H9 (cell line): ENCODE measurements at regions not wholly inside any gene's neighbourhood (a gene's known extent, or its start where the extent isn't known, plus 50 kb on each side); places are given as distances from the start of the nearest gene placed in this dataset.

ENCODE experiments used
- DNase-seq: peaks from one replicate; pipeline ENCODE4 v3.0.0-alpha.2; 2017
- H2AFZ ChIP-seq: one replicate; pipeline ENCODE4 v1.6.1; 2013; ENCODE audit warnings: mild to moderate bottlenecking, low read length, control low read depth, moderate library complexity
- H2AK5ac ChIP-seq: 2 replicates; pipeline ENCODE4 v1.6.1; 2013; ENCODE audit warnings: low read length, control low read depth, mixed read lengths; ENCODE audit not compliant: insufficient read length
- H2BK120ac ChIP-seq: one replicate; pipeline ENCODE4 v1.6.1; 2013; ENCODE audit warnings: low read depth, mild to moderate bottlenecking, low read length, control low read depth, inconsistent platforms; ENCODE audit not compliant: poor library complexity, severe bottlenecking
- H2BK12ac ChIP-seq: 2 replicates; pipeline ENCODE4 v1.6.1; 2013; ENCODE audit warnings: low read length, control low read depth, mixed read lengths, low read depth; ENCODE audit not compliant: insufficient read length
- H2BK15ac ChIP-seq: 2 replicates; pipeline ENCODE4 v1.6.1; 2013; ENCODE audit warnings: low read depth, low read length, control low read depth
- H2BK20ac ChIP-seq: one replicate; pipeline ENCODE4 v1.6.1; 2013; ENCODE audit warnings: low read depth, mild to moderate bottlenecking, low read length, control low read depth, inconsistent platforms; ENCODE audit not compliant: poor library complexity, severe bottlenecking
- H2BK5ac ChIP-seq: 2 replicates; pipeline ENCODE4 v1.6.1; 2013; ENCODE audit warnings: low read length, control low read depth, mixed read lengths; ENCODE audit not compliant: insufficient read length
- H3K14ac ChIP-seq: 2 replicates; pipeline ENCODE4 v1.6.1; 2013; ENCODE audit warnings: low read length, control low read depth; ENCODE audit not compliant: insufficient read depth
- H3K18ac ChIP-seq: 2 replicates; pipeline ENCODE4 v1.6.1; 2013; ENCODE audit warnings: low read depth, mild to moderate bottlenecking, mixed read lengths, low read length, control low read depth; ENCODE audit not compliant: insufficient read length
- H3K23ac ChIP-seq: 2 replicates; pipeline ENCODE4 v1.6.1; 2013; ENCODE audit warnings: low read length, control low read depth, mixed read lengths, low read depth; ENCODE audit not compliant: insufficient read length
- H3K23me2 ChIP-seq: 2 replicates; pipeline ENCODE4 v1.6.1; 2013; ENCODE audit warnings: low read depth, mild to moderate bottlenecking, mixed read lengths, low read length, control low read depth; ENCODE audit not compliant: insufficient read length, poor library complexity, severe bottlenecking
- H3K27ac ChIP-seq: 2 replicates; pipeline ENCODE4 v1.5.1; 2013; ENCODE audit warnings: low read length, control low read depth, mixed read lengths, low read depth; ENCODE audit not compliant: insufficient read length
- H3K27me3 ChIP-seq: 2 replicates; pipeline ENCODE4 v1.6.1; 2013; ENCODE audit warnings: low read length, control low read depth, inconsistent platforms; ENCODE audit not compliant: insufficient read depth
- H3K4ac ChIP-seq: 2 replicates; pipeline ENCODE4 v1.6.1; 2013; ENCODE audit warnings: low read depth, mild to moderate bottlenecking, control low read depth, inconsistent platforms, low read length, moderate library complexity
- H3K4me1 ChIP-seq: 2 replicates; pipeline ENCODE4 v1.6.1; 2013; ENCODE audit warnings: low read length, control low read depth, inconsistent platforms; ENCODE audit not compliant: insufficient read depth
- H3K4me2 ChIP-seq: 2 replicates; pipeline ENCODE4 v1.6.1; 2013; ENCODE audit warnings: low read length, control low read depth, mixed read lengths; ENCODE audit not compliant: insufficient read length, insufficient read depth
- H3K56ac ChIP-seq: 2 replicates; pipeline ENCODE4 v1.6.1; 2013; ENCODE audit warnings: low read depth, mild to moderate bottlenecking, mixed read lengths, low read length, control low read depth; ENCODE audit not compliant: insufficient read length
- H3K79me1 ChIP-seq: 2 replicates; pipeline ENCODE4 v1.6.1; 2013; ENCODE audit warnings: low read depth, mild to moderate bottlenecking, moderate library complexity, low read length, control low read depth, inconsistent platforms; ENCODE audit not compliant: insufficient read depth, poor library complexity, severe bottlenecking
- H3K79me2 ChIP-seq: 2 replicates; pipeline ENCODE4 v1.6.1; 2013; ENCODE audit warnings: low read length, control low read depth, inconsistent platforms; ENCODE audit not compliant: insufficient read depth
- H3K9ac ChIP-seq: 2 replicates; pipeline ENCODE4 v1.6.1; 2013; ENCODE audit warnings: low read length, control low read depth, mixed read lengths; ENCODE audit not compliant: insufficient read length; ENCODE audit errors: extremely low read depth
- H3K9me3 ChIP-seq: one replicate; pipeline ENCODE4 v1.6.1; 2013; ENCODE audit warnings: low read depth, low read length, inconsistent platforms; ENCODE audit not compliant: control insufficient read depth
- H3T11ph ChIP-seq: one replicate; pipeline ENCODE4 v1.6.1; 2013; ENCODE audit warnings: mild to moderate bottlenecking, low read length, control low read depth, inconsistent platforms
- H4K20me1 ChIP-seq: one replicate; pipeline ENCODE4 v1.6.1; 2013; ENCODE audit not compliant: control insufficient read depth, insufficient read length, insufficient read depth
- H4K5ac ChIP-seq: 2 replicates; pipeline ENCODE4 v1.6.1; 2013; ENCODE audit warnings: low read depth, mild to moderate bottlenecking, mixed read lengths, low read length, control low read depth; ENCODE audit not compliant: insufficient read length
- H4K8ac ChIP-seq: replicated peaks from 2 replicates; pipeline ENCODE4 v1.6.1; 2013; ENCODE audit warnings: low read length, control low read depth, mixed read lengths, low read depth; ENCODE audit not compliant: insufficient read length
- H4K91ac ChIP-seq: 2 replicates; pipeline ENCODE4 v1.6.1; 2013; ENCODE audit warnings: low read depth, mild to moderate bottlenecking, moderate library complexity, mixed read lengths, low read length, control low read depth; ENCODE audit not compliant: insufficient read length
- H3K27ac Mint-ChIP-seq, 3 experiments: 2 replicates in 2 of 3; 3 replicates in 1 of 3; pipeline ENCODE4 v1.8.0; 2020 to 2021; ENCODE audit warnings: mixed read lengths in 3 of 3, mild to moderate bottlenecking in 1 of 3, moderate library complexity in 1 of 3
- H3K27me3 Mint-ChIP-seq: 2 replicates; pipeline ENCODE4 v1.8.0; 2021; ENCODE audit warnings: low read depth, mild to moderate bottlenecking, moderate library complexity, mixed read lengths
- H3K36me3 Mint-ChIP-seq, 3 experiments: 2 replicates in 2 of 3; 3 replicates in 1 of 3; pipeline ENCODE4 v1.8.0; 2020 to 2021; ENCODE audit warnings: low read depth in 3 of 3, mixed read lengths in 3 of 3; ENCODE audit not compliant: insufficient read depth in 1 of 3
- H3K4me1 Mint-ChIP-seq, 2 experiments: 2 replicates each; pipeline ENCODE4 v1.8.0; 2020; ENCODE audit warnings: mixed read lengths in 2 of 2
- H3K4me3 Mint-ChIP-seq, 2 experiments: 2 replicates in 1 of 2; 3 replicates in 1 of 2; pipeline ENCODE4 v1.8.0; 2020 to 2021; ENCODE audit warnings: mild to moderate bottlenecking in 2 of 2, mixed read lengths in 2 of 2, moderate library complexity in 1 of 2
- H3K9me3 Mint-ChIP-seq, 2 experiments: 2 replicates in 1 of 2; 3 replicates in 1 of 2; pipeline ENCODE4 v1.8.0; 2020; ENCODE audit warnings: mild to moderate bottlenecking in 2 of 2, mixed read lengths in 2 of 2, moderate library complexity in 1 of 2
- CTCF ChIP-seq: fragments of 200-600 bp; sonication (generic); conservative IDR thresholded peaks from 3 replicates; pipeline ENCODE4 v1.8.0; 2021; ENCODE audit warnings: antibody characterized with exemption, mild to moderate bottlenecking
- WGBS: extraction: QIAGEN DNeasy Blood & Tissue Kit; methylation state at CpG from one replicate; pipeline ENCODE4 v1.1.7; 2013; ENCODE audit warnings: missing lambda C conversion rate, low lambda C conversion rate, mixed read lengths; ENCODE audit not compliant: insufficient read length; ENCODE audit errors: extremely low coverage; 5-methylcytosine and 5-hydroxymethylcytosine counted together

DNA sequence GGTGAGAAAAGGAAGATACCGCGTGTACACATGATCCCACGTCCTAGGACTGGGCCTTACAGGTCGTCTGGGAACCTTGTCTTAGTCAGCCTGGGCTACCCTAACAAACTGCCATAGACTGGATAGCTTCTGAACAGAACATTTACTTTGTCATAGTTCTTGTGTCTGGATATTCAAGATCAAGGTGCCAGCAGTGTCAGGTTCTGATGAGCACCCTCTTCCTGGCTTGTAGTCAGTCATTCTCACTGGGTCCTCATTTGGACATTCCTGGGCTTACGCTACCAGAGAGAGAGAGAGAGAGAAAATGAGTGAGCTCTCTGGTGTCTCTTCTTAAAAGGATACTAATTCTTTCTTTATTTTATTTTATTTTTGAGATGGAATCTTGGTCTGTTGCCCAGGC is 685.8 kb upstream of the RBFOX1 start:
- Histone ChIP-seq H4K5ac (no peak overlapping the region), H3K9me3 (no peaks in the 10 kb centered on the region), H3K9ac (no peak overlapping the region), H2BK15ac (no peak overlapping the region), H3K79me1 (no peaks in the 10 kb centered on the region), H3K4ac (no peak overlapping the region), H3K23ac (no peak overlapping the region), H2BK5ac (no peak overlapping the region), H4K91ac (no peak overlapping the region), H2AK5ac (no peak overlapping the region), H3K79me2 (no peaks in the 10 kb centered on the region), H3K23me2 (peaks cover 6% of the 10 kb centered on the region), H3K56ac (no peak overlapping the region), H3K27me3 (no peaks in the 10 kb centered on the region), H2BK20ac (no peak overlapping the region), H2BK12ac (no peak overlapping the region), H4K8ac (no peak overlapping the region), H2BK120ac (no peak overlapping the region), H3K4me1 (peaks cover under 1% of the 10 kb centered on the region; the same call in 1 of the 2 replicates), H3K14ac (no peak overlapping the region), H2AFZ (no peak overlapping the region), H3K4me2 (no peak overlapping the region), H3K27ac (no peak overlapping the region), H3K18ac (no peak overlapping the region), H3T11ph (no peak overlapping the region), H4K20me1 (no peaks in the 10 kb centered on the region)
- Mint-ChIP-seq H3K9me3 (no peaks in the 10 kb centered on the region), H3K4me1 (peaks cover 15 to 22% of the 10 kb centered on the region in 2 experiments), H3K27me3 (peaks cover 3% of the 10 kb centered on the region), H3K36me3 (no peaks in the 10 kb centered on the region; a peak in 1 of 7 replicates), H3K4me3 (no peak overlapping the region), H3K27ac (no peak overlapping the region)
- no CpG with 5 or more reads among the region's 5 CpGs for WGBS
- TF ChIP-seq CTCF: no peak
- DNase-seq: no peak
